Cardiac muscle cell (in vitro differentiated cells and primary cell): ENCODE measurements at regions not wholly inside any gene's neighbourhood (a gene's known extent, or its start where the extent isn't known, plus 50 kb on each side); places are given as distances from the start of the nearest gene placed in this dataset.

Experiments
- DNase-seq, 2 donors: peaks; one replicate each; pipeline versions ENCODE4 v3.0.0 to v3.0.0-alpha.2; 2010 to 2017; ENCODE audit warnings: low read depth in 1 of 2, low spot score in 1 of 2
- H3K27ac ChIP-seq: fragments of 200-600 bp; sonication (generic); 2 replicates; pipeline ENCODE4 v1.5.1; 2016
- H3K27me3 ChIP-seq: fragments of 200-600 bp; sonication (generic); 2 replicates; pipeline ENCODE4 v1.6.0; 2016; ENCODE audit warnings: control low read depth
- H3K36me3 ChIP-seq: fragments of 200-600 bp; sonication (generic); 2 replicates; pipeline ENCODE4 v1.5.1; 2016; ENCODE audit warnings: control low read depth
- H3K4me1 ChIP-seq: fragments of 200-600 bp; sonication (generic); 2 replicates; pipeline ENCODE4 v1.8.1; 2017; ENCODE audit warnings: low read depth, mild to moderate bottlenecking, mixed run types
- H3K4me3 ChIP-seq: fragments of 200-600 bp; sonication (generic); 2 replicates; pipeline ENCODE4 v1.5.1; 2016; ENCODE audit warnings: mild to moderate bottlenecking
- H3K9me3 ChIP-seq: fragments of 200-600 bp; sonication (generic); 2 replicates; pipeline ENCODE4 v1.5.1; 2017; ENCODE audit warnings: low read depth, mild to moderate bottlenecking, control low read depth
- CTCF ChIP-seq: IDR thresholded peaks from 2 replicates; pipeline ENCODE4 v1.5.1; 2012; ENCODE audit warnings: low read depth, mild to moderate bottlenecking, low read length

DNA sequence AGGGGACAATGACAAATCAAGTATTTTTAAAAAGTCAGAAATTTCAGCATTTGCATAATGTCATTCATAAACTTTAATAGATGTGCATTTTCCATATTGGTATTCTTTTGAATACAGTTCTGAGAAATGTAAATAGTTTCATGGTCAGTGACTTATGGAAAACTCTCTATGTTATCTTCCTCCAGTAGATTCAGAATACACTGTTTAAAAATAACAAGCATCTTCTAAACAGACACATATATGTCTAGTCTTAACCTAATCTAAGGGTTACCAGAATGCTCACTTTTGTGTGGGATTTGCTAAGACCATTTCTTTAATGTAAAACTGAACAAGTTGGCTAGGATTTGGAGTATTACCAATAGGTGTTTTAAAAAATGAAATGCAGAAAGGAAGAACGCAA is 119.8 kb upstream of the SGCG start:
- H3K27ac ChIP-seq, result no peak overlapping the region
- no peak overlapping the region for H3K4me3 ChIP-seq
- no peak for DNase-seq
- no peak for TF ChIP-seq CTCF
- H3K27me3 ChIP-seq, result no peaks in the 10 kb centered on the region
- H3K4me1 ChIP-seq, result no peaks in the 10 kb centered on the region
- H3K9me3 ChIP-seq, result no peaks in the 10 kb centered on the region
- H3K36me3 ChIP-seq, result no peaks in the 10 kb centered on the region

GRCh38 chr13:23067129-23067528 is 113.7 kb upstream of the SGCG start:
- no peaks in the 10 kb centered on the region for H3K27me3 ChIP-seq
- no peaks in the 10 kb centered on the region for H3K4me1 ChIP-seq
- TF ChIP-seq CTCF, result no peak
- H3K36me3 ChIP-seq, result no peaks in the 10 kb centered on the region
- H3K4me3 ChIP-seq, result no peak overlapping the region
- no peak for DNase-seq
- H3K9me3 ChIP-seq, result no peaks in the 10 kb centered on the region
- no peak overlapping the region for H3K27ac ChIP-seq

DNA sequence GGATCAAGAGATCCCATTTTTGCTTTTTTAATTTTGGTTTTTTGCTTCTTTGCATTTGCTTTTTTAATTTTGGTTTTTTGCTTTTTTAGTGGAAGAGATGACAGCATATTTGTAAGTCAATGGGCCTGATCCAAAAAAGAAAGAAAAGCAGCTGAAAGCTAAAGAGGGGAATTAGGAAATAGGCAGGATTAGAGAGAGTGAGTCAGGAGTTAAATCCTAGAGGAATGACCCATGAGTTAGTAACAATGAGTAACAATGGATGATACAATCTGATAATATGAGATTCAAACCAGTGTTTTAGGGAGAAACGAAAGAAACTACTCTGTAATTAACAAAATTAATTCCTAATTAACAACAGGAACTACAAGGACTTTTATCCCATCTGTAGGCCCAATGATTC is 111.2 kb upstream of the SGCG start:
- Histone ChIP-seq H3K4me1 (no peaks in the 10 kb centered on the region), H3K9me3 (no peaks in the 10 kb centered on the region), H3K36me3 (no peaks in the 10 kb centered on the region), H3K27ac (no peak overlapping the region), H3K27me3 (no peaks in the 10 kb centered on the region), H3K4me3 (no peak overlapping the region)
- DNase-seq, result peak in 1 of 2 donors; percentile 74
- no peak for TF ChIP-seq CTCF

DNA sequence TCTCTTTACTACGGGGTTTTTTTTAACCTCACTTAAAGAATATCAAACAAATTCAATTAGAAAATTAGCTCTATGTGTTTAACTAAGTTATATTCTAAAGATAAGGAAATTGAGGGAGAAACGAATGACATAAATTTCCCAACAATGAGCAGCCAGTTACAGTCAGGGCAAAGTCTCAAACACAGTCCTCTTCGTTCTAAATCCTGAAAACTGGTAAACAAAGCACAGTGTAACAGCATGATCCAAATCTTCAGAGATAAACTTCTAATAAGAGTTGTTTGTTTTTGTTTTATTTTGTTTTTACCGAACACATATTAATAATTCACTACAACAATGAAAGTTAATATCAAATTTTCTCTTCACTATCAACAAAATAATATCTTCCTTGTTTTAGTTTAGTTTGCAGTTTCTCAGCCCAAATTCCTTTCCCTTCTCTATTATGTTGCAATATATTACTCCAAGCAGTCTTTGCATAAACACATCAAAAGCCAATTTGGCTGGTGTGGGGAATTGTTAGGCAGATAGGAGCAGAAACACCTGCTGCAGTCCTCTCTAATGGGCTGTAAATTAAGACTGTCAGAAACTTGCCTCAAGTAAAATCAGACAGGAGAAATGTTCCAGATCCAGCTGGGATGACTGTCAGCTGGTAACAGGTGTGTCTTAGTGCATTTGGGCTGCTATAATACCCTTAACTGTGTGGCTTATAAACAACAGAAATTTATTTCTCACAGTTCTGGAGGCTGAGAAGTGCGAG is 106.5 kb upstream of the SGCG start:
- Histone ChIP-seq H3K4me3 (no peak overlapping the region), H3K9me3 (no peaks in the 10 kb centered on the region), H3K27ac (no peak overlapping the region), H3K36me3 (no peaks in the 10 kb centered on the region), H3K27me3 (no peaks in the 10 kb centered on the region), H3K4me1 (no peaks in the 10 kb centered on the region)
- peak in 1 of 2 donors; percentile 12 for DNase-seq
- TF ChIP-seq CTCF, result no peak

GRCh38 chr13:23081220-23081619 is 99.6 kb upstream of the SGCG start:
- no peak overlapping the region for H3K4me3 ChIP-seq
- H3K36me3 ChIP-seq, result no peaks in the 10 kb centered on the region
- H3K4me1 ChIP-seq, result no peaks in the 10 kb centered on the region
- no peak for DNase-seq
- no peaks in the 10 kb centered on the region for H3K27me3 ChIP-seq
- H3K27ac ChIP-seq, result no peak overlapping the region
- H3K9me3 ChIP-seq, result no peaks in the 10 kb centered on the region
- TF ChIP-seq CTCF, result no peak

- no peaks in the 10 kb centered on the region for H3K4me1 ChIP-seq
- no peaks in the 10 kb centered on the region for H3K36me3 ChIP-seq
- no peak overlapping the region for H3K27ac ChIP-seq
- no peak for TF ChIP-seq CTCF
- no peaks in the 10 kb centered on the region for H3K27me3 ChIP-seq
- no peak for DNase-seq
- H3K4me3 ChIP-seq, result no peak overlapping the region
- H3K9me3 ChIP-seq, result no peaks in the 10 kb centered on the region
Observed at GRCh38 chr13:23081901-23082300, 98.9 kb upstream of the SGCG start.
